AG04450 (cell line): ENCODE measurements at regions not wholly inside any gene's neighbourhood (a gene's known extent, or its start where the extent isn't known, plus 50 kb on each side); places are given as distances from the start of the nearest gene placed in this dataset.

ENCODE experiments used
- CTCF ChIA-PET: fragments of 300-600, 350-600 bp; formaldehyde crosslinking; extraction: SDS; loops from one replicate; lab custom pipeline; 2022; ENCODE audit warnings: antibody characterized with exemption, inconsistent platforms; lab: Charles Lee
- POLR2A ChIA-PET: fragments of 350-600 bp; formaldehyde crosslinking; extraction: SDS; loops from one replicate; lab custom pipeline; 2021; ENCODE audit warnings: antibody characterized with exemption, inconsistent platforms; lab: Yijun Ruan, JAX
- DNase-seq: peaks from one replicate; pipeline ENCODE4 v3.0.0-alpha.2; 2011; ENCODE audit warnings: low read depth, low spot score
- H3K27ac ChIP-seq: one replicate; pipeline ENCODE4 v1.5.1; 2012; ENCODE audit warnings: low read depth, low read length, control low read depth
- H3K27me3 ChIP-seq: one replicate; pipeline ENCODE4 v1.6.0; 2012; ENCODE audit warnings: low read length; ENCODE audit not compliant: control insufficient read depth, insufficient read depth
- H3K4me3 ChIP-seq: 2 replicates; pipeline ENCODE4 v1.5.1; 2011; ENCODE audit warnings: mild to moderate bottlenecking, low read depth, low read length, control low read depth
- H3K9me3 ChIP-seq: 2 replicates; pipeline ENCODE4 v1.5.1; 2012; ENCODE audit warnings: low read length; ENCODE audit not compliant: control insufficient read depth, insufficient read depth
- TF ChIP-seq, protein P1 (sequence below): IDR thresholded peaks from 2 replicates; pipeline ENCODE4 v1.5.1; 2011; ENCODE audit warnings: low read depth, low read length, control low read depth, inconsistent platforms

GRCh38 chr12:89258240-89258969 is 93.9 kb downstream of the DUSP6 start:
- CTCF ChIA-PET: no interaction called here
- no peak overlapping the region for H3K27ac ChIP-seq
- H3K9me3 ChIP-seq: no peaks in the 10 kb centered on the region
- H3K4me3 ChIP-seq: no peak overlapping the region
- DNase-seq: no peak
- POLR2A ChIA-PET: interaction anchor here (0.6 kb wide), 1 partner anchor 33 kb away, joined by 4 read pairs; no protein-coding TSS in a partner anchor
- H3K27me3 ChIP-seq: no peaks in the 10 kb centered on the region
- TF ChIP-seq, protein P1, sequence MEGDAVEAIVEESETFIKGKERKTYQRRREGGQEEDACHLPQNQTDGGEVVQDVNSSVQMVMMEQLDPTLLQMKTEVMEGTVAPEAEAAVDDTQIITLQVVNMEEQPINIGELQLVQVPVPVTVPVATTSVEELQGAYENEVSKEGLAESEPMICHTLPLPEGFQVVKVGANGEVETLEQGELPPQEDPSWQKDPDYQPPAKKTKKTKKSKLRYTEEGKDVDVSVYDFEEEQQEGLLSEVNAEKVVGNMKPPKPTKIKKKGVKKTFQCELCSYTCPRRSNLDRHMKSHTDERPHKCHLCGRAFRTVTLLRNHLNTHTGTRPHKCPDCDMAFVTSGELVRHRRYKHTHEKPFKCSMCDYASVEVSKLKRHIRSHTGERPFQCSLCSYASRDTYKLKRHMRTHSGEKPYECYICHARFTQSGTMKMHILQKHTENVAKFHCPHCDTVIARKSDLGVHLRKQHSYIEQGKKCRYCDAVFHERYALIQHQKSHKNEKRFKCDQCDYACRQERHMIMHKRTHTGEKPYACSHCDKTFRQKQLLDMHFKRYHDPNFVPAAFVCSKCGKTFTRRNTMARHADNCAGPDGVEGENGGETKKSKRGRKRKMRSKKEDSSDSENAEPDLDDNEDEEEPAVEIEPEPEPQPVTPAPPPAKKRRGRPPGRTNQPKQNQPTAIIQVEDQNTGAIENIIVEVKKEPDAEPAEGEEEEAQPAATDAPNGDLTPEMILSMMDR: no peak

GRCh38 chr12:89257340-89257739 is 95.0 kb downstream of the DUSP6 start:
- TF ChIP-seq, protein P1: no peak
- Histone ChIP-seq H3K27me3 (no peaks in the 10 kb centered on the region), H3K27ac (no peak overlapping the region), H3K4me3 (no peak overlapping the region), H3K9me3 (no peaks in the 10 kb centered on the region)
- POLR2A ChIA-PET: no interaction called here
- CTCF ChIA-PET: interaction anchor here (2.5 kb wide), 1 partner anchor 12 kb away, joined by 6 read pairs; no protein-coding TSS in a partner anchor
- DNase-seq: no peak

DNA sequence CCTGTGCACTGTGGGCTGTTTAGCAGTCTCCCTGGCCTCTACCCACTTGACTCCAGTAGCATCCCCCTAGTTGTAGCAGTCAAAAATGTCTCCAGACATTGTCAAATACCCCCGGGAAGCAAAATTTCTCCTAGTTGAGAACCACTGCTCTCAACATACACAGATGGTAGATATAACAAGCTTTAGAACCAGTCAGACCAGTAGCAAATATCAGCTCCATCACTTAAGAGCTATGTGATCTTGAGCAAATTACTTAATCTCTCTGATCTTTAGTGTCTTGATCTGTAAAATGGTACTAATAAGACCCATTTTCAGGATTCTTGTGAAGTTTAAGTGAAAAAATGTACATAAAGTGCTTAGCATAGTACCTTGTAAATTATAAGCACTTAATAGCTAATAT is 96.2 kb downstream of the DUSP6 start:
- ChIA-PET POLR2A (no interaction called here), CTCF (interaction anchor here (2.5 kb wide), 1 partner anchor 10 kb away, joined by 6 read pairs; no protein-coding TSS in a partner anchor)
- TF ChIP-seq, protein P1: no peak
- Histone ChIP-seq H3K27ac (no peak overlapping the region), H3K9me3 (no peaks in the 10 kb centered on the region), H3K27me3 (no peaks in the 10 kb centered on the region), H3K4me3 (no peak overlapping the region)
- DNase-seq: no peak

GRCh38 chr12:89253488-89253887 is 98.8 kb downstream of the DUSP6 start:
- TF ChIP-seq, protein P1: no peak
- Histone ChIP-seq H3K4me3 (no peak overlapping the region), H3K9me3 (no peaks in the 10 kb centered on the region), H3K27ac (no peak overlapping the region), H3K27me3 (no peaks in the 10 kb centered on the region)
- no peak for DNase-seq
- POLR2A ChIA-PET: no interaction called here
- CTCF ChIA-PET: no interaction called here

GRCh38 chr12:89252284-89252683 is 100.0 kb downstream of the DUSP6 start:
- ChIA-PET CTCF (no interaction called here), POLR2A (no interaction called here)
- TF ChIP-seq, protein P1: no peak
- H3K27ac ChIP-seq: no peak overlapping the region
- H3K27me3 ChIP-seq: no peaks in the 10 kb centered on the region
- H3K9me3 ChIP-seq: no peaks in the 10 kb centered on the region
- DNase-seq: no peak
- H3K4me3 ChIP-seq: no peak overlapping the region
